Uterus (tissue), 3 donors: ENCODE measurements at regions not wholly inside any gene's neighbourhood (a gene's known extent, or its start where the extent isn't known, plus 50 kb on each side); places are given as distances from the start of the nearest gene placed in this dataset.

Experiments
- DNase-seq, 2 donors: peaks; one replicate each; pipeline ENCODE4 v3.0.0-alpha.2; 2019 to 2020
- H3K27ac ChIP-seq, 2 donors: fragments of 200-600 bp; sonication (generic); 1 replicate in 1 of 2; 2 replicates in 1 of 2; pipeline ENCODE4 v1.5.1; 2016 to 2018
- H3K27me3 ChIP-seq, 2 donors: fragments of 200-600 bp; sonication (generic); one replicate each; pipeline ENCODE4 v1.5.1; 2018 to 2019; ENCODE audit warnings: control low read depth in 1 of 2
- H3K36me3 ChIP-seq, 2 donors: fragments of 200-600 bp; sonication (generic); one replicate each; pipeline ENCODE4 v1.5.1; 2019; ENCODE audit warnings: control low read depth in 1 of 2
- H3K4me1 ChIP-seq, 2 donors: fragments of 200-600 bp; sonication (generic); one replicate each; pipeline ENCODE4 v1.5.1; 2018 to 2019; ENCODE audit warnings: control low read depth in 1 of 2
- H3K4me3 ChIP-seq, 2 donors: fragments of 200-600 bp; sonication (generic); 1 replicate in 1 of 2; 2 replicates in 1 of 2; pipeline ENCODE4 v1.5.1; 2018 to 2019; ENCODE audit warnings: mild to moderate bottlenecking in 1 of 2
- H3K9me3 ChIP-seq, 2 donors: fragments of 200-600 bp; sonication (generic); one replicate each; pipeline ENCODE4 v1.5.1; 2019; ENCODE audit warnings: control low read depth in 1 of 2
- POLR2A ChIP-seq, 2 donors: fragments of 450-650 bp; IDR thresholded peaks; one replicate each; pipeline ENCODE4 v1.6.1; 2016; ENCODE audit warnings: antibody characterized with exemption in 2 of 2, mild to moderate bottlenecking in 1 of 2, moderate library complexity in 1 of 2
- intact Hi-C: fragments of 100-400 bp; cut with DNase I; formaldehyde crosslinking; loops from one replicate; pipeline ENCODE4 v1.15.1; 2023; ENCODE audit warnings: low total_unique reads
- TF ChIP-seq, protein P1 (sequence below), 4 experiments: fragments of 200-600 bp in 2 of 4; fragments of 450-650 bp in 2 of 4; sonication (generic) in 2 of 4; IDR thresholded peaks; one replicate each; pipeline ENCODE4 v1.5.1; 2016 to 2019; ENCODE audit warnings: antibody characterized with exemption in 4 of 4, mild to moderate bottlenecking in 2 of 4, moderate library complexity in 1 of 4
- donor health status: DM: yes; HTN: yes; CAD: no.

- DNase-seq = no peak
- Histone ChIP-seq H3K36me3 (no peaks in the 10 kb centered on the region), H3K9me3 (no peaks in the 10 kb centered on the region), H3K27me3 (no peaks in the 10 kb centered on the region), H3K4me1 (no peaks in the 10 kb centered on the region), H3K4me3 (no peak overlapping the region), H3K27ac (no peak overlapping the region)
- intact Hi-C loops = no loop called here
- TF ChIP-seq, protein P1, sequence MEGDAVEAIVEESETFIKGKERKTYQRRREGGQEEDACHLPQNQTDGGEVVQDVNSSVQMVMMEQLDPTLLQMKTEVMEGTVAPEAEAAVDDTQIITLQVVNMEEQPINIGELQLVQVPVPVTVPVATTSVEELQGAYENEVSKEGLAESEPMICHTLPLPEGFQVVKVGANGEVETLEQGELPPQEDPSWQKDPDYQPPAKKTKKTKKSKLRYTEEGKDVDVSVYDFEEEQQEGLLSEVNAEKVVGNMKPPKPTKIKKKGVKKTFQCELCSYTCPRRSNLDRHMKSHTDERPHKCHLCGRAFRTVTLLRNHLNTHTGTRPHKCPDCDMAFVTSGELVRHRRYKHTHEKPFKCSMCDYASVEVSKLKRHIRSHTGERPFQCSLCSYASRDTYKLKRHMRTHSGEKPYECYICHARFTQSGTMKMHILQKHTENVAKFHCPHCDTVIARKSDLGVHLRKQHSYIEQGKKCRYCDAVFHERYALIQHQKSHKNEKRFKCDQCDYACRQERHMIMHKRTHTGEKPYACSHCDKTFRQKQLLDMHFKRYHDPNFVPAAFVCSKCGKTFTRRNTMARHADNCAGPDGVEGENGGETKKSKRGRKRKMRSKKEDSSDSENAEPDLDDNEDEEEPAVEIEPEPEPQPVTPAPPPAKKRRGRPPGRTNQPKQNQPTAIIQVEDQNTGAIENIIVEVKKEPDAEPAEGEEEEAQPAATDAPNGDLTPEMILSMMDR (IDR thresholded peaks at IDR 0.05) = no peak
Observed at GRCh38 chr12:63308671-63309070, 157.7 kb upstream of the AVPR1A start.

DNA sequence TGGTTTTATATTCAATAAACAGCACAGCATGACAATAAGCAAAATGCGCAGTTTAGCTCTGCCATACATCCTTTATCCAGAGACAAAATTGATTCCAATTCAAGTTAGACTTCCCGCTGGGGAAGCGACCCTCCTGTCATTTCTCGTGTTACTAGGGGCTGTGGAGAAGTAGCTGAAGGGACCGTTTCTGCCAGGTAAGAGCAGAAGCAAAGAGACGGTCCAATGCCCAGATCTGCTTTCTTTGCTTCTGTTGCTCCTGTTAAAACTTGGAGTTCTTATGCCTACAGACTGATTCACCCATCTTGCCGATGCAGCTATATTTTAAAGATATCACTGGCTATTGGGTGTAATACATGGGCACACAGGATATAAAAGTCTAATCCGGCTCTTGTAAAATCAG lies 156.8 kb upstream of the AVPR1A start:
- intact Hi-C loops = no loop called here
- Histone ChIP-seq H3K4me1 (no peaks in the 10 kb centered on the region), H3K36me3 (no peaks in the 10 kb centered on the region), H3K27ac (peak overlapping the region in 1 of 2 donors; percentile 51), H3K9me3 (no peaks in the 10 kb centered on the region), H3K27me3 (no peaks in the 10 kb centered on the region), H3K4me3 (no peak overlapping the region)
- DNase-seq = no peak
- TF ChIP-seq, protein P1 (IDR thresholded peaks at IDR 0.05) = no peak
- TF ChIP-seq POLR2A (IDR thresholded peaks at IDR 0.05) = no peak

DNA sequence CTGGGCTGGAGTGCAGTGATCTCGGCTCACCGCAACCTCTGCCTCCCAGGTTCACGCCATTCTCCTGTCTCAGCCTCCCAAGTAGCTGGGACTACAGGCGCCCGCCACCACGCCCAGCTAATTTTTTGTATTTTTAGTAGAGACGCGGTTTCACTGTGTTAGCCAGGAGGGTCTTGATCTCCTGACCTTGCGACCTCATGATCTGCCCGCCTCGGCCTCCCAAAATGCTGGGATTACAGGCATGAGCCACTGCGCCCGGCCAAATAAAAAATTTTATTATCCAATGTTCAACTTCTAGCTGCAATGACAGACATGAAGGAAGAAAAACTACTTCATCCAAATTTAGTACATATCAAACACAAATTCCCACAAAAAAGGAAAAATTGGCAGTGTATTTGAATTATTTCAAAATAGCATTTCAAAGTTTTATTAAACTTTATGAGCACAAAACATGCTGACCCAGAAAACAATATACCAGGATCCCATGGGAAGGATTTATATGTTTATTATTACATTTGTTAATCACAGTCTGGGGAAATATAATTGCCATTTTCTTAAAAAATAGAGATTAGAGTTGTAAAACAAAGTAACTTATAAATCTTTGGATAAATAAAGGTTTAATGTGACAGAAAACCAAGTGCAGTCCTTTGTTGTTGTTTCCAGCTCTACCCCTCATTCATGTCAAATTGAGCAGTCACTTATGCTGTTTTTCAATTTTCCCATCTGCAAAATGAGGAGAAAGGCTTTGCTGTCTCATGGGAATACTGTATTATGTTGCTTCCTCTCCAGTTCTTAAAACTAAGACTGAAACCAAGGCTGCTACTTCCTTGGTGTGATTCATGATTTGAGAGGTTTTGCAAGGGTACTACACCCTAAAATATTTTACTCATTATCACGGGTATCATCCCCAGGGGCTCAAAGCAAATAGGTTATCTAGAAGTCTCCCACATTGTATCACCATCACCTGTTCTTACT lies 155.2 kb upstream of the AVPR1A start:
- H3K4me1 ChIP-seq = peaks cover 0 to 8% of the 10 kb centered on the region in 2 donors
- no peak overlapping the region for H3K4me3 ChIP-seq
- H3K9me3 ChIP-seq = no peaks in the 10 kb centered on the region
- H3K27me3 ChIP-seq = no peaks in the 10 kb centered on the region
- no peaks in the 10 kb centered on the region for H3K36me3 ChIP-seq
- intact Hi-C loops = no loop called here
- TF ChIP-seq POLR2A (IDR thresholded peaks at IDR 0.05) = no peak
- TF ChIP-seq, protein P1 (IDR thresholded peaks at IDR 0.05) = no peak
- no peak for DNase-seq
- peak overlapping the region; percentile 30 to 51 for H3K27ac ChIP-seq

GRCh38 chr12:63304887-63305316 lies 153.9 kb upstream of the AVPR1A start:
- Histone ChIP-seq H3K4me3 (no peak overlapping the region), H3K27me3 (no peaks in the 10 kb centered on the region), H3K4me1 (peaks cover 0 to 8% of the 10 kb centered on the region in 2 donors), H3K27ac (no peak overlapping the region), H3K9me3 (no peaks in the 10 kb centered on the region), H3K36me3 (no peaks in the 10 kb centered on the region)
- intact Hi-C loops = no loop called here
- no peak for DNase-seq
- no peak for TF ChIP-seq POLR2A (IDR thresholded peaks at IDR 0.05)
- TF ChIP-seq, protein P1 (IDR thresholded peaks at IDR 0.05) = no peak

DNA sequence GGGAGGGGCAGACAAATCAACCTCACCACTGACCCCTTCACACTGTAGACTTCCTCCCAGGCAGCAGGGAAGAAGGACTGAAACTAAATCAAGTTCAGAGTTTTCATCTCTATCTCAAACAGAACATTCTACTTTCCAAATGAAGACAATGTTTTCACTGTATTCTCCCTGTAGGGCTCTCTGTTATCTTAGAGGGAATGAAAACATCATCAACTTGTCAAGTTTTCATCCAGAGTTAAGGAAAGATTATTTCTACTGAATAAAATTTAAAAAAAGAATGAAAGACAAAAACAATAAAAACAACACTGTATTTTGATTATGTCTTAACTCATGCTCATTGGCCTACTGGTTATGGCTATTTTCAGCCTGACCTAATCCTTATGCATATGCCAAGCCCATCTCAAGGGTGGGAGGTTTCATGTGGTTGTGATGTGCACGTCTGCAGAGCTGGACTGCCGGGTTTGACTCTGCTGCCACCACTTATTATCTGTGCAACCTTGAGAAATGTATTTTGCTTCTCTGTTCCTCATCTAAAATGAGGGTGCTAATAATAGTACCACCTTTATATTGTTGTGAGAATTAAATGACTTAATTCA lies 152.0 kb upstream of the AVPR1A start:
- H3K4me3 ChIP-seq = no peak overlapping the region
- intact Hi-C loops = no loop called here
- no peak for DNase-seq
- H3K4me1 ChIP-seq = peaks cover 0 to 8% of the 10 kb centered on the region in 2 donors
- TF ChIP-seq, protein P1 (IDR thresholded peaks at IDR 0.05) = no peak
- no peak for TF ChIP-seq POLR2A (IDR thresholded peaks at IDR 0.05)
- no peaks in the 10 kb centered on the region for H3K9me3 ChIP-seq
- H3K36me3 ChIP-seq = no peaks in the 10 kb centered on the region
- peak overlapping the region; percentile 52 to 78 for H3K27ac ChIP-seq
- no peaks in the 10 kb centered on the region for H3K27me3 ChIP-seq
